ENCODE measurements at regions not wholly inside any gene's neighbourhood (a gene's known extent, or its start where the extent isn't known, plus 50 kb on each side); places are given as distances from the start of the nearest gene placed in this dataset.
"Not testable (repeated sequence)": the region's sequence is repeated elsewhere in the genome, so short reads cannot be mapped to it uniquely, and the experiment has no call there.

DNA sequence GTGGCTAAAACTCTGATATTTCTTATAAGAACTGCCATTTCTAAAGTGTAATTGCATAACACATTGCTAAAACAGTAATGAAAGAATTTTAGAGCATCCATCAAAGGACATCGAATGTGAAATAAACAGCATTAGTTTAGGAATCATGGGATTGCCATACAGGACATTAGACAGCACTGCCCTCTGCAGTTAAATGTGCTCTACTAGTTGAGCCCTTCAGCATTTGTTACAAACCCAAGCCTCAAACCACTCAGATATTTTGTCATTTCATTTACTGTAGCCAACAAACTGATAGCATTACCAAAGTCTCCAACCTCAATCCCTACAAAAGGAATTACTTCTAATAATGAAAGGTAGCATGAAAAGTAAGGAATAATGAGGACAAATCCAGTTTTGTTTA lies 116.8 kb upstream of the COX7C start:
- intact Hi-C loops (cut with DNase I; ENCODE audit: low total_unique reads) = no loop called here
- Histone ChIP-seq H3K36me3 (no peaks in the 10 kb centered on the region), H3K4me1 (no peaks in the 10 kb centered on the region), H3K4me3 (no peak overlapping the region), H3K27ac (no peak overlapping the region), H3K9me3 (no peaks in the 10 kb centered on the region), H3K27me3 (replicated peaks in 1 of 7) (no peaks in the 10 kb centered on the region)
- WGBS, 5 donors = 60 to 85% (median 69%) methylated on average over 1 of the region's 1 CpG
- TF ChIP-seq POLR2AphosphoS5 (IDR thresholded peaks at IDR 0.05) (no peak), POLR2A (IDR thresholded peaks at IDR 0.05) (no peak)
- TF ChIP-seq, protein P1, sequence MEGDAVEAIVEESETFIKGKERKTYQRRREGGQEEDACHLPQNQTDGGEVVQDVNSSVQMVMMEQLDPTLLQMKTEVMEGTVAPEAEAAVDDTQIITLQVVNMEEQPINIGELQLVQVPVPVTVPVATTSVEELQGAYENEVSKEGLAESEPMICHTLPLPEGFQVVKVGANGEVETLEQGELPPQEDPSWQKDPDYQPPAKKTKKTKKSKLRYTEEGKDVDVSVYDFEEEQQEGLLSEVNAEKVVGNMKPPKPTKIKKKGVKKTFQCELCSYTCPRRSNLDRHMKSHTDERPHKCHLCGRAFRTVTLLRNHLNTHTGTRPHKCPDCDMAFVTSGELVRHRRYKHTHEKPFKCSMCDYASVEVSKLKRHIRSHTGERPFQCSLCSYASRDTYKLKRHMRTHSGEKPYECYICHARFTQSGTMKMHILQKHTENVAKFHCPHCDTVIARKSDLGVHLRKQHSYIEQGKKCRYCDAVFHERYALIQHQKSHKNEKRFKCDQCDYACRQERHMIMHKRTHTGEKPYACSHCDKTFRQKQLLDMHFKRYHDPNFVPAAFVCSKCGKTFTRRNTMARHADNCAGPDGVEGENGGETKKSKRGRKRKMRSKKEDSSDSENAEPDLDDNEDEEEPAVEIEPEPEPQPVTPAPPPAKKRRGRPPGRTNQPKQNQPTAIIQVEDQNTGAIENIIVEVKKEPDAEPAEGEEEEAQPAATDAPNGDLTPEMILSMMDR (IDR thresholded peaks at IDR 0.05 in 8 of 11, conservative IDR thresholded peaks at IDR 0.05 in 3 of 11) = no peak
- DNase-seq = no peak

DNA sequence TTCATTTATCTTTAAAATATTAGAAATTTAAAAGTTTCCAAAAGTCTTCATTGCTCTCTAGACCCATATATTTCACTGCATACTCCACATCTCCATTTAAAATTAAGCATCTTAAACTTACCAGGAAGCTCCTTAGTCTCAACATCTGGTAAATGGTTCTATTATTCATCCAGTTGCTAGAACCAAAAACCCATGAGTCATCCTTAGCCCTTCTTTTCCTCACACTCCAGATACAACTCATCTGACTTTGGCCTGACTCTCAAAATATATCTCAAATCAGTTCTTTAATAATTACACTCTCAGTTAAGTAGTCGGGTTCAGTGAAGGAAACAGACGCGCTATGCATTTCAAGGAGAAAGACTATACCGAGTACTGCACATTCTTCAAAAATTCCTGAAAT lies 110.2 kb upstream of the COX7C start:
- Histone ChIP-seq H3K4me3 (no peak overlapping the region), H3K27ac (no peak overlapping the region), H3K9me3 (peaks cover 0 to 6% (median 0%) of the 10 kb centered on the region in 8 donors), H3K36me3 (no peaks in the 10 kb centered on the region), H3K27me3 (replicated peaks in 1 of 7) (no peaks in the 10 kb centered on the region), H3K4me1 (no peaks in the 10 kb centered on the region)
- no peak for TF ChIP-seq POLR2AphosphoS5 (IDR thresholded peaks at IDR 0.05)
- no peak for TF ChIP-seq POLR2A (IDR thresholded peaks at IDR 0.05)
- TF ChIP-seq, protein P1 (IDR thresholded peaks at IDR 0.05 in 8 of 11, conservative IDR thresholded peaks at IDR 0.05 in 3 of 11) = no peak
- intact Hi-C loops (cut with DNase I; ENCODE audit: low total_unique reads) = no loop called here
- no peak for DNase-seq
- 94 to 98% (median 97%) methylated on average over 4 of the region's 4 CpGs for WGBS, 5 donors

DNA sequence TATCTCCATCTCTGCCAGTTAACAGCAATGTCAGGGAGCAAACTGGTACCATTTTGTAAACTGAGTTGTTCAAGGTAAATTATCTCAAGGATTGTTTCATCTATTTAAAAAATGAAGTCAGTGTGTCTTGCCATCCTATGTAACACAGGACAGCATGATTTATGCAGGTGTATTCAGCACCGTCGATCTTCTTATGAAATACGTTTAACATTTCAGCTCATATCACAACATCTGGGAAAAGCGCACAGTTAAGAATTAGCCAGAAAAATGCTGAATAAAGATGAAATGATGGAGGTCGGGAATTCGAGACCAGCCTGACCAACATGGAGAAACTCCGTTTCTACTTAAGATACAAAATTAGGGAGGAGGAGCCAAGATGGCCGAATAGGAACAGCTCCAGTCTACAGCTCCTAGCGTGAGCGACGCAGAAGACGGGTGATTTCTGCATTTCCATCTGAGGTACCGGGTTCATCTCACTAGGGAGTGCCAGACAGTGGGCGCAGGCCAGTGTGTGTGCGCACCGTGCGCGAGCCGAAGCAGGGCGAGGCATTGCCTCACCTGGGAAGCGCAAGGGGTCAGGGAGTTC lies 107.3 kb upstream of the COX7C start:
- H3K9me3 ChIP-seq; H3K36me3 ChIP-seq; H3K27ac ChIP-seq; DNase-seq; H3K4me1 ChIP-seq; H3K27me3 ChIP-seq (replicated peaks in 1 of 7); intact Hi-C loops (cut with DNase I; ENCODE audit: low total_unique reads); H3K4me3 ChIP-seq: not testable (repeated sequence)
- WGBS, 5 donors = 92 to 97% (median 93%) methylated on average over 12 to 16 of the region's 21 CpGs

GRCh38 chr5:86523718-86524117 lies 94.0 kb upstream of the COX7C start:
- 60 to 77% (median 71%) methylated on average over 3 of the region's 3 CpGs for WGBS, 5 donors
- intact Hi-C loops (cut with DNase I; ENCODE audit: low total_unique reads) = no loop called here
- Histone ChIP-seq H3K36me3 (no peaks in the 10 kb centered on the region), H3K9me3 (no peaks in the 10 kb centered on the region), H3K27me3 (replicated peaks in 1 of 7) (no peaks in the 10 kb centered on the region), H3K4me1 (no peaks in the 10 kb centered on the region), H3K27ac (no peak overlapping the region), H3K4me3 (no peak overlapping the region)
- TF ChIP-seq, protein P1 (IDR thresholded peaks at IDR 0.05 in 8 of 11, conservative IDR thresholded peaks at IDR 0.05 in 3 of 11) = no peak
- TF ChIP-seq POLR2A (IDR thresholded peaks at IDR 0.05) (no peak), POLR2AphosphoS5 (IDR thresholded peaks at IDR 0.05) (no peak)
- DNase-seq = no peak

DNA sequence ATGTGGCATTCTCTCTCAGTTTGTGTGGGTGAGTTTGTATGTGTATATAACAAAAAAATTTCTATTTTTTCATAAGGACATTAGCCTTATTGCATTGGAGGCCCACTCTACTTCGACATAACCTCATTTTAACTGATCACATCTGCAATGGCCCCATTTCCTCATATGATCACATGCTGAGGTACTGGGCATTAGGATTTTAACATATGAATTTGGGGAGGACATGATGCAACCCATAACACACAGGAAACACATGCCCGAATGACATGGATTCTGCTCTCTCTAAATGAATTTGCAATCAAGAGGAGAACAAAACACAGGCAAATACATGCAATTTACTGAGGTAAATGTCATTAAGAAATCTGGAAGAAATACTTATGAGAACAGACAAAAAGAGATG lies 92.1 kb upstream of the COX7C start:
- H3K36me3 ChIP-seq = no peaks in the 10 kb centered on the region
- H3K27ac ChIP-seq = no peak overlapping the region
- DNase-seq = no peak
- no peak overlapping the region for H3K4me3 ChIP-seq
- H3K4me1 ChIP-seq = no peaks in the 10 kb centered on the region
- intact Hi-C loops (cut with DNase I; ENCODE audit: low total_unique reads) = no loop called here
- H3K27me3 ChIP-seq (replicated peaks in 1 of 7) = no peaks in the 10 kb centered on the region
- no peaks in the 10 kb centered on the region for H3K9me3 ChIP-seq
- TF ChIP-seq POLR2AphosphoS5 (IDR thresholded peaks at IDR 0.05) (no peak), POLR2A (IDR thresholded peaks at IDR 0.05) (no peak)
- TF ChIP-seq, protein P1 (IDR thresholded peaks at IDR 0.05 in 8 of 11, conservative IDR thresholded peaks at IDR 0.05 in 3 of 11) = no peak
- 57 to 77% (median 64%) methylated on average over 2 of the region's 2 CpGs for WGBS, 5 donors
